NCI-H446 treated with DMSO at 0.1 percent for 48 hours (cell line): ENCODE measurements at regions not wholly inside any gene's neighbourhood (a gene's known extent, or its start where the extent isn't known, plus 50 kb on each side); places are given as distances from the start of the nearest gene placed in this dataset.
A peak's percentile ranks its signal among the peaks of the same experiment; 100 is the strongest.

Source experiments
- DNase-seq: peaks from one replicate; lab custom pipeline; 2025; lab: John Stamatoyannopoulos, UW

DNA sequence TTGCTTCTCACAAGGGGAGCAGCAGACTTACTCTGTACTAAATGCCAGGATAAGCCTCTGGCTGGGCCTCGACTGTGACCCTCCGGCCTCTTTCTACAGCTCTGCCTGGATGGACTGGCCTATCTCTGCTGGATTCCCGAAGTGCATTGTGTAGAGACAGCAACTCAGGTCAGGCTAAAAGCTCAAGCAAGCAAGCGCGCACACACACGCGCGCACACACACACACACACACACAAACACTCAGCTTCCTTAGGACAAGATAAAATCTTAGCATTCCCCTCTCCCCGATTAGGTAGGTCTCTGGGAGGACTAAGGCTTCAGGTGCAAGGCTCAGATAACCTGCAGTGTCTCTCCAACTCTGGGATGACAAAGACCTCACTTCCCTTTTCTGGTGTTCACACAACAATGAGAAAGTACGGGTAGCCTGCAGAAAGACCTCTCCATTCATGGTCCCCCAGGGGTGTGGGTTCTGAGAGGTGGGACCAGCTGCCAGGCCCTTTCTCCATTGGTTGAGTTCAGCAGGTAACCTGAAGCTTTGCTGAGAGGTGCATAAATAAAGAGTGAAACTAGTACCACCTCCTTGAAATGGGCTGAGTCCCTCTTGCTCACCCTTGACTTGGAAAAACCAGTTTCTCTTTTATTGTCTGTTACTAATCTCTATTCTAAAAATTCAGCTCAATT, 155.1 kb upstream of the CAMK1G start:
- DNase-seq, result no peak

DNA sequence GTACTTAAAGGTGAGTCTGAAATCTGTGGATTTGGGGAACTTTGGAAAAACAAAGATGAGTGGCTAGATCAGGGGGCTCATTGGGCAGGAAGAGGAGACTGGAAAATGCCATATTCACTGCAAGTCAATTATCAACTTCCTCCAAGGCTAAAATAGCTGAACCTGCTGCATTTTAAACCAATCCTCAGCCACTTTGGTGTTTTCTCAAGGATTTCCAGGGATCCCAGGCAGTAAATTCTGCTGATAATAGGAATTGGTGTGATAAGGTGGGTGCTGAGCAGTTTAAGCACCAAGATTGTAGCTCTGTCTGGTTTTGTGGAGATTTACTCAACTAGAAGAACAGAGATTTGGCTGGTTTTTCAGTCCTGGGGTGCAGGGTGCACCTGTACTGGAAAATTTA, 153.9 kb upstream of the CAMK1G start:
- DNase-seq, result no peak

DNA sequence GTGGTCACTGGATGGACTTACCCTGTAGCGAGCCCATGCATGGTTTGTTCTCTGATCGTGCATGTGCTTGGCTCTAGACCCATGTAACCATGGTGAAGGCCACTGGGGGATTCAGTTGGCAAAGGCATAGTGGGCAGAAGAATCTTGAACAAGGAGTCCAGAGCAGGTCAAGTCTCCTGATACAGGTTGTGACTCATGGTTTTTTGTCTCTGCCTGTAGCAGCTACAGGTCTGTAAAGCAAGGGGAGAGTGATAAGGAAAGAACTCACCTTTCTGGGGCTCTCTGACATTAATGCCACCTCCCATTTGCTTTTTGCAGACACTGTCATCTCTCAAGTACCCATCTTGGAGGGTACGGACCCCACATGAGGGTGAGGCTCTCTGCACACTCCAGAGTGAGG, 153.4 kb upstream of the CAMK1G start:
- DNase-seq, result peak; percentile 20

DNA sequence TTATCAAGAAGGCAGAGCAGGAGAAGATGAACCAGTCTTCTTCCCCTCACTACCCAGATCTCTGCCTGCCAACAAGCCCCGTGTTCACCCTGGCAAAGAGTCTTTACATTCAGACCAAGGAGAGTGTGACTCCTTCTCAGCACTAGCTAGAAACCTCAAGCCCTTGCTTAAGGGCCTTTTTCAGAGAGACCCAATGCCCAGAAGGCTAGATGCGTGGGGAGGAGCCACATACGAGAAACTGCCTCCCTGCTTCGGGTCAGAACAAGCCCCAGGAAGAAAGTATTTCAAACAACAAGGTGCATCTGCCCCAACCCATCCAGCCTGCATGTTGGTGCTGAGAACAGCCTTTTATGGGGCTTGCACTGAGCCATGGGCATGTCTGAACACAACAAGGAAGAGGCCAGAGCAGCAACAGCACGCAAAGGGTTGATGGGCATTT, 152.7 kb upstream of the CAMK1G start:
- no peak for DNase-seq

DNA sequence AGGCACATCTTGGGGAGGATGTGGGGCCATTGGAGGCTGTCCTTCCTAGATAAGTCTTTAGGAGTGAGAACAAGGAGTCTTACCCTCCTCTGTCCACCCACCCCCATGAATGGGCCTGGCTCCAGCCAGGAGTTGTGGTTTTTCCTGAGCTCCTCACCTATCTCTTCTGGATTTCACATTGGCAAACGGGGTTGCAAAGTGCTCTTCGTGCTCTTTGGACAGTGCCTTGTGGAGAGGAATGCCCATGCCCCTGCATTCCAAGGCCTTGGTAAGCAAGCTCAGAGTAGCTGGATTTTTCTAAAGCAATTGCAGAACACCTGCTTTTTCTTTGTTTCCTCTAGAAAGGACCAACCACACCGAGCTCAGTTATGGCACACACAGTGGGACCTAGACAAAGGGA, 152.1 kb upstream of the CAMK1G start:
- DNase-seq, result no peak

DNA sequence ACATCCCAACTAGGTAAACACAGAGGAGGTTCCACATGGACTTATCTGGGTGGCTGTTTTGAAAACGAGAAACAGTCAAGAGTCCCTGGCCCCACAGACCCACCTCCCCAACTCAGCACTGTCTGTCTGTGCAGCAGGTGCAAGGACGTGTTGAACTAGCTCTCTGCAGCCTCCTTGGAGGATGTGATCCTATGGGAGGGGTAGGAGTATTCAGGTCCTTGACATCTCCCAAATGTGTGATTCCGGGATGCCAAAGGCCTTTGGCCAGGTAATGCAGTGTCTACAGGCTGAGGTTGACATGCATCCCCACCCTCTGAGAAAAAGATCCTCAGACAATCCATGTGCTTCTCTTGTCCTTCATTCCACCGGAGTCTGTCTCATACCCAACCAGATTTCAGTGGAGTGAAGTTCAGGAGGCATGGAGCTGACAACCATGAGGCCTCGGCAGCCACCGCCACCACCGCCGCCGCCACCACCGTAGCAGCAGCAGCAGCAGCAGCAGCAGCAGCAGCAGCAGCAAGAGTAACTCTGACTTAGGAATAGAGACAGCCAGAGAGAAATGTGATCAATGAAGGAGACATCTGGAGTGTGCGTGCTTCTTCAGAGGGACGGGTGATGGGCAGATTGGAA, 151.6 kb upstream of the CAMK1G start:
- no peak for DNase-seq

DNA sequence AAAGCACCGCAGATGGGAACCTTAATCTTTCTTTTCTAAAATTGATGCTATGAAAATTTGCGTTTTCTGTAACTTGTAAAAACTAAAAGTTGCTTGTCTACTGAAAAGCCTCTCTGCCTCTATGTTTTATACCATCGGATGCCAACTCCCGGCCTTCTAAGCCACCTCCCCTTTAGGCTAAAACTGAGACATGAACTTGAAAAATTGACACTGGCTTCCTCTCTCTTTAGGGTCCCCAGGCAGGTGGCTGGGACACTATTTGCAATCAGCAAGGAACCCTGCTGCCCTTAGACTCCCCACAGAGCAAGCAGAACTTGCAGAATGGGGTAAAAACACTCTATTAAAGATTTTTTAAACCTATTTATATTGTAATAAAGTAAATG, 151.1 kb upstream of the CAMK1G start:
- DNase-seq, result no peak

DNA sequence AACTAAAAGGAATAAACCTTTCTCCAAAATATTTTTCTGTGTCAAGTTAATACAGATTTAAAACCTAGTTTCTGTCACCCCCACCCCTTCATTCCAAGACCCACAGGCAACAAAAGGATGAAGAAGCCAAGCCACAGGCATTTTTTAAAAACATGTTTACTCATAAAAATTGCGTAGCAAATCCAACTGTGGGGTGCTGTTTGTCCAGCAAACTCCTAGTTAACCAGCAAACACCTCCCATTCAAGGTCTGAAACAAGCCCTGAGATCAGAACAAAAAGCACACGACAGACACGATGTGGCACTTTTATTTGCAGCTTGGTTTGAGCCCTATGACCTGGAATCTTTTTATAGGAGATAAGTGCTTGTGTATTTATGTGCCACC, 149.9 kb upstream of the CAMK1G start:
- DNase-seq, result no peak

DNA sequence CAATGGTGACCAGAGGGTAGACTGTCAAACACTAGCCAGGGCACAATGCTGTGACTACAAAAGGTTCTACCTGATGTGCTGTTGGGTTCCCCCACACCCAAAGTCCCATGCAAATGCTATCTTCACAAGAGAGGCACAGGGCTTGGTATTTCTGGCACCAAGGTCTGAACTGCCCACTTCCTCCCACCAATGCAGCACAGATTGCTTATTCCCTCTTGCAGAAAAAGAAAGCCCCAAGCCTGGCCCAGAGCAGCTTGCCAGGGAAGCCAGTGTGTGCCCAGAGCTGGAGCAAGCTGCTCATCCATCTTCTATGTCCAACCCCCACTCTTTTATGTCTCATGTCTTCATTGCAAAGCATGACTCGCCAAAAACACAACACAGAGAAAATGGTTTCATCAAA, 149.4 kb upstream of the CAMK1G start:
- DNase-seq, result peak; percentile 98

DNA sequence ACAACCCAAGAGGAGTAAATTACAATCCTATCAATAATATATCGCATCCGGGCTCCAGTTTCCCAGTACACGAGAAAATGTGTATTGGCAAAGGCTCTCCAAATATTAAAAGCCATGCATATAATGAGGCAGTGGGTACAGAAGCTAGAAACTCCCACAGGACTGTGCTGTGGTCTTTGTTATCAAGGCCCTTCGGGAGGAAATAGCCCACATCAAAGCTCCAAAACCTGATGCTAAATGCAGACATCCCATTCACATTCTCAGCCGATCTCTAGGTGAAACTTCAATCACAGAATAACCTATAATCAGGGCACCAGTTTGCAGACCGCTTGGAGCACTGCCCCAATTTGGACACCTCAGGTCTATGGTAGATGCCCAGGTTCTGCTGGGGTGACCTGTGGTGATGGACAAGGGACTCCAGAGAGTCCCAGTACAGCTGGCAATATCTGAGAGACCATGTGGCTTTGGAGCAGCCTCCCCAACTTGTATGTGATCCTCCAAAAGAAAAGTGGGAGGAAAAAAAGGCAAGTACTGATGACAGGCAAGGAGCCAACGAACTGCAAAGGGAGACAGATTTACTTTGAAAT, 148.8 kb upstream of the CAMK1G start:
- no peak for DNase-seq

DNA sequence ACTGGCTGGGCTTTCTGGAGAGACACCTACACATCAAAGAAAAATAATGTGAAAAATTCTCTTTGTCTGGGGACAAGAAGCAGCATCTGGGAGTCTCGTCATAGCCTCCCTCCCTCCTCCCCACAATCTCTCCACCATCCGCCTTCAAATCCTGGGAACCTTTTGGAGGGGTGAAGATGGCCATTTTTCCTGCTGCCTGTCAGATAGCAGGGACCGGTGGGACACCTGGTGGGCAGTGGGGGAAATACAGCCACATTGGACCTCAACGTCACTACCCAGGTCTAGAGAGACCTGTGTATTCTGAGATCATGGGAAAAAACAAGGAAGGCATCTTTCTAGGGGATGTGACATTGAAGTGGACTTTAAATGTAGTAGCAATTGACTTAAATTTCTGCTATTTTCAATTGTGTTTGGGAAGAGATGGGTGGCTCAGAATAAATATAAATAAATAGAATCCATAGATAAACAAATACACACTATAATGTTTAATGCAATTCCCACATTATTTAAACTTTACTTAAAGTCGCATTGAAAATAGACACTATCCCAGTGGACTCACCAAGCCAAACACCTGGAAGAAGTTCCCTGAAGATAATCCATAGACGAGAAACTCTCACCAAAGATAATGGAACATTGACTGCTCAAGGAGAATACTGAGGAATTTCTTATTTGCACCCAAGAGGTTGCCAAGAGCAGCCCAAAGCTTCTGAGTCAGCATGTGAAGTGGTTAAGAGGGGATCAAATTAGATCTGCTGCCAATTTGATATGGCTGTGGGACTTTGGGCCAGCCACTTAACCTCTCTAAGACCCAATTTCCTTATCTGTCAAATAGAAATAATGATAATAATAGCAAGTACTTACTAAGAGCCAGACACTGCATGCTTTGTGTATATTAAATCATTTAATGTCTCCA, 147.6 kb upstream of the CAMK1G start:
- DNase-seq, result peak; percentile 87

DNA sequence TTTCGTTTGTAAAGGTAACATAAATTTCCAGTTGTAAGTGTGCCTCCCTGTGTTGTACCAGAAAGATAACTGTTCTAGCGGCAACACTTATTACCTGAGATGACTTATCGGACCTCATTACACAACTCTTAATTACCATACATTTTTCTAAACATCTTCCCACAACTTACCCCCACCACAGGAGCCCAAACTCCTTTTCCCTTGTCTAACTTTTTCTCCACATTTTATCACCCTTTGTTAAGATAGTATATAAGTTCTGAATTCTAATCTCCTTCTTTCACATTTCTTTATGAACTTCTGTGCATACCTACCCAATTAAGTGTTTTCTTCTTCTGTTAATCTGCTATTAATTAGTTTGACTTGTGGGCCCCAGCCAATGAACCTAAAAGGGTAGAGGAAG, 143.7 kb upstream of the CAMK1G start:
- DNase-seq, result no peak

DNA sequence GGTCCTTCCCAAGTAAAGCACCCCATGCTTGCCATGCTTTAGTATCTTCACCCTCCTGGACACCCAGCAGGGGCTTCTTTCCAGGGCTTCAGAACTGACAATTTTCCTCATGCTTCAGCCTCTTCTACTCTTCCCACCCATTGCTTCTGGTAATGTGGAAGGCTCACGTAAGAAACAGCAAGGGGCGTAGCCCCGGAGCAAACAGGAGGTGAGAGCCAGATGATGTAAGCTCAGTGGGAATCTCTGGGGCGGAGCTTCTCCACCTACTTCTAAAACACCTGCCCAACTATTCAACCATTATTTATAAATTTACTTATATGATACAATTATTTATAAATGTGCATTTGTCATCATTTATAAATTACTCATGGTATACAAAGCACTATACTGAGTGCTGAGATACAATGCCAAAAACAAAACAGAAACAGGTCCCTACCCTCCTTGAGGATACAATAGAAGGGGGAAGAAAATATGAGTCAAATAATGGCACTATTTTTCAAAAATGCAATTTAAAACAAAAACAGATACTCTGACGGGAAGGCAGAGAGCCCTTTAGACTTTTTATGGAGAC, 140.1 kb upstream of the CAMK1G start:
- DNase-seq, result no peak

DNA sequence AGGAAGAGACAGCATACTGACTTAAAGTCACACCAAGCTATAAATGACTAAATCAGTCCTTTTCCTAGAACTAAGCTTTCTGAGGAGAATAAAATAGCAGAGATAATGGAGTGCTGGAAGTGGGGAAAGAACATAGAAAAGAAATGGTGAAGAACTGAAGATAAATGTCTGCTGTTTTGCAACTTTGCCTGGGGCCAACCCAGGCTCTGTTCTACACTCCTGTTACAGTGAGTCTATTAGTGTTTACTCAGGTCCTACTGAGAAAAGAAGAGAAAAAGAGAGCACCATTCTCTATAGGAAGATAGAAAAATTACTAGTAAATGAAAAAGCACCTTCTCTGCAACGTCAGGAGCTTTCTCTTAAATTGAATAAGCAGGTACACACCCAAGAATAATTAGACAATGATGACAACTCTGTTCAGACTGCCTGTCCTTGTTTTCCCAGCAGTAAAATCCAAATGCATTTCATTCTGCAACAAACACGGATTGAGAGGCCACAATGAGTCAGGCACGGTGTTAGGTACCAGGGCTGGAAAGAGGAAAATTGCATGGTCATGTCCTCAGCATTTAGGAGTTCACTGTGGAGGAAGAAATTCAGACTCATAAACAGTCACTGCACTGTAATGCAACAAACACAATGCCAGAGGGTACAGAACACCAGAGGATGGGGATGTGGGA, 139.4 kb upstream of the CAMK1G start:
- no peak for DNase-seq

DNA sequence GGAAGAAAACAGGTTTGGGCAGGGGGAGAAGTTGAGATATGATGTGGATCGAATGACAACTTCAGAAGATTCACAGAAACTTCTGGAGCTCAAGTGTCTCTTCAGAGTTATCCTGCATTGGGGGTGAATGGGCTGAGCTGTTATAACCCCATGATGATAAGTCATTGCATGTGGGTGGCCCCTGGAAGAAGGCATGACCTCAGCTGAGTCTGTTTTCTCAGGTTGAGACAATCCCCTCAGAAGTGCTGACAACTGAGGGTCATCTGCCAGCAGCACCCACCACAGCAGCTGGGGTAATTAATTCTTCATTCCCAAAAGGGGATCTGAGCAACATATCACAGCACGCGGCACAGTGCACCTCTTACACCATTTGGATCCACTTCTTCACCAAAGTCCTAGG, 138.6 kb upstream of the CAMK1G start:
- DNase-seq, result no peak

DNA sequence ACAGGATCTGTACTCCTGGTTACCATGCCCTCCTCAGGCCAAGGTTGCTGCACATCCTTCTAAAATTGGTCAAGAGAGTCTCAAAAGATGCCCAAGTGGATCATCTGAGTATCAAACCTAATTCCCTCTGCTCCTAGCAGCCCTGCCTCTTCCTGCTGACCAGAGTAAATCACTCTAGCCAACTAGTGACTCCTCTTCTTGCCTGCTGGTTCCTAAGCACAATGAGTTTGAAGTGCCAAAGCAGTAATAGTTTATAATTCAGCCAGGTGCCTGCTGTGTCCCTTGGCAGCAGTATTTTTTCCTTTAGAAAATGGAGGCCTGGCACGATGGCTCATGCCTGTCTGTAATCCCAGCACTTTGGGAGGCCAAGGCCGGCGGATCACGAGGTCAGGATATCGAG, 137.9 kb upstream of the CAMK1G start:
- DNase-seq, result peak; percentile 57

DNA sequence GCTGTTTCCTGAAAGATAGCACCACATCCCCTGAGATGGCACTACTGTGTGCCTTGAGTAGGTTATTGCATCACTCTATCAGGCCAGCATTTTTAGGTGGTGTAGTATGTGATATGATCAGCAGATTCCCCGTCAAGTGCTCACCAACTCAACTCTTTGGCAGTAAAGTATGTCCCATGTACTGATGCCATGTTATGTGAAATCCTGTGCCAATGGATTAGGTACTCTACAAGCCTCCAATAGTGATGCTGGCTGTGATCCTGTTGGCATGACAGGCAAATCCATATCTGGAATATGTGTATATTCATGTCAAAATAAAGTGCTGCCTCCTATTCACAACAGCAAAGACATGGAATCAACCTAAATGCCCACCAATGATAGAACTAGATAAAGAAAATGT, 137.2 kb upstream of the CAMK1G start:
- peak; percentile 37 for DNase-seq

DNA sequence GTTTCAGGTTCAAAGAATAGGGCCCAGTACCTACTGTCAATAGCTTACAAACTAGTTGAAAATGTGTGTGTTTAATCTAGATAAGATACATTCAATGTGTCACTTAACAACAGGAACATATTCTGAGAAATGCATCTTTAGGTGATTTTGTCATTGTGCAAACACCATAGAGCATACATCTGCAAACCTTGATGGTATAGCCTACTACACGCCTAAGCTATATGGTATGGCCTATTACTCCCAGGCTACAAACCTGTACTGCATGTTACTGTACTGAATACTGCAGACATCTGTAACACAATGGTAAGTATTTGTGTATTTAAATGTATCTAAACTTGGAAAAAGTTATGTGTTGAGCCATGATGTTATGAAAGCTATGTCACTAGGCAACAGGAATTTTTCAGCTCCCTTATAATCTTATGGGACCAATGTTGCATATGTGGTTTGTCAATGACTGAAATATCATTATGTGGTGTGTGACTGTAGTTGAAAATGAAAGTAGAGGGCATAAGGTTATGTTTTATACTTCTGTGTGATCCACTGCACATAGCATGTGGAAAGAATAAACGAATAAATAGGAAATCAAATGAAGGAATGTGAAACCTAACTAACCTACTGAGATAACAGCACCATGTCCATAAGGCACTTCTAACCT, 129.0 kb upstream of the CAMK1G start:
- no peak for DNase-seq

DNA sequence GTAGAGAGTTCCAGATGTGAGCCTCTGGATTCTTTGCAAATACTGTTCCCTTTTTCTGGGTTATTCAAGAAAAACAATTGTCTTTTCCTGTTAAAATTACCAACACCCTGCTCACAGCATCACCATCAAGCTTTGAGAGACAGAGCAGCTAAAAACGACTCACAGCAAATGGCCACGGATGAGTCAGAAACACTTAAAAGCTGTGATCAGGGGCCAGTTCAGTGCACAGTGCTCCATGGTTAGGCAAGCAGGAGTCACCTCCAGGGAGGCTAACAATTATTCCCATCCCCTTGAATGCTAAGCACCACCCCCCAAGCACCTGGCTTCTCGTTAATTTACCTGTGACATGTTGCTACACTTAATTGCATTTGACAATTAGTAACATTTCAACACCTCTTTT, 128.4 kb upstream of the CAMK1G start:
- DNase-seq, result no peak

DNA sequence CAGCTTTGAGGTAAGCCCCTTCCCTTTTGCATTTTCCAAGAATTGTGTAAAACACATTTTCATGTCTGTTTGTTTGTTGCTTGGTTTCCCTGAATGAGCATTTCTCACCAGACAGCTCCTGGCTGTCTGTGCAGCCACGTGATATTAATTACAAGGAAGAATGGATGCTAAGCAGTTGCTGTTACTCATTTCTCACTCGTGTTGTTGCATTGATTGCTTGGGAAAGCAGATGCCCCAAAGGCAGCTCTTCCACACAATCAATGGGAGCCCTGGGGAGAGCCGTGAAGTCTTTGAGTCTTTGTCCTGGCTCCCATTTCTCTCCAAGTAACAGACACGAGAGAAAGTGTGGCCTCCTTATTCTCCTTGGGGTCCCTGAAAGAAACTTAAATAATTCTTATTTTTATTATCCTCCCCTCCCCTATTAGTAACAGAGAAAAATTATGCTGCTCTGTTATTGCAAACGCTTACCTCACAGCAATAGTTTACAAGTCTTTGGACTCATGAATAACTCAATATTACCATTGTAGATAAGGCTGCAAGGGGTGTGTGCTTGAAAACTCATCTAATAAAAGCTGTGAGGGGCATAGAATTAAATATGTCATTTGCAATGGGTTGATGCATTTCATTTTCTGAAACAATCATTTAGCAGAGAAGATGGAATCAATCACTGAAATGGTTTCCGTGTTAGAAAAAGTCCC, 127.7 kb upstream of the CAMK1G start:
- DNase-seq, result no peak

DNA sequence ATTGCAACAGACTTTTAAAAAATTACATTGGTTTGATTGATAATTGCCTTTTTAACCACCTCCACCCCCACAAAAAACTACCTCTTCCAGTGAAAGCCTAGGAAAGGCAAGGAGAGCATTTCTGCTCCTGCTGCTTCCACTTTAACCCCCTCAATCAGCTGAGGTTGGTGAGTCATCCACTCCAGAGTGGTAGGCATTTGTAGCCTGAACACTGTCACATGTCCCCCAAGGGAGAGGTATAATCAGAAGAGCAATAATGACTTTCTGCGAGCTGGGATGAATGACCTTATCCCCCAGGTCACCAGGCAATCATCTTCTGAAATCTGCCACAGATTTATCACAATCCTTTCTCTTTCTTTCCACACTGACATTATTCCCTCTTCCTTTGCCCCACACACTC, 126.6 kb upstream of the CAMK1G start:
- no peak for DNase-seq
